Kidney (tissue), 13 donors: ENCODE measurements at regions not wholly inside any gene's neighbourhood (a gene's known extent, or its start where the extent isn't known, plus 50 kb on each side); places are given as distances from the start of the nearest gene placed in this dataset.

Experiments used
- DNase-seq, 5 donors: peaks; one replicate each; pipeline ENCODE4 v3.0.0-alpha.2; 2013 to 2020
- FAIRE-seq: peaks from 2 replicates; lab custom pipeline; 2012; peaks lifted over from hg19 to GRCh38; lab: Jason Lieb, UNC
- H3K27ac ChIP-seq, 2 donors: one replicate each; pipeline ENCODE4 v1.7.0; 2013; ENCODE audit warnings: low read depth in 2 of 2, low read length in 2 of 2, inconsistent platforms in 1 of 2
- H3K27me3 ChIP-seq: one replicate; pipeline ENCODE4 v1.7.1; 2013; ENCODE audit warnings: low read length, inconsistent platforms; ENCODE audit not compliant: control insufficient read depth, insufficient read depth
- H3K36me3 ChIP-seq, 3 donors: one replicate each; pipeline versions ENCODE4 v1.7.0 to v1.7.1; 2013; ENCODE audit warnings: low read length in 3 of 3, control low read depth in 1 of 3, inconsistent platforms in 1 of 3; ENCODE audit not compliant: insufficient read depth in 3 of 3, control insufficient read depth in 2 of 3
- H3K4me1 ChIP-seq, 3 donors: one replicate each; pipeline versions ENCODE4 v1.7.0 to v1.7.1; 2013; ENCODE audit warnings: low read length in 3 of 3, inconsistent platforms in 1 of 3, low read depth in 1 of 3; ENCODE audit not compliant: control insufficient read depth in 2 of 3, insufficient read depth in 2 of 3
- H3K4me3 ChIP-seq, 3 donors: one replicate each; pipeline versions ENCODE4 v1.7.0 to v1.8.1; 2013; ENCODE audit warnings: low read length in 3 of 3, control low read depth in 1 of 3, inconsistent platforms in 1 of 3
- H3K9ac ChIP-seq, 3 donors: one replicate each; pipeline versions ENCODE4 v1.7.0 to v1.7.1; 2013; ENCODE audit warnings: low read length in 3 of 3, control low read depth in 1 of 3, inconsistent platforms in 1 of 3
- H3K9me3 ChIP-seq, 3 donors: one replicate each; pipeline versions ENCODE4 v1.7.0 to v1.7.1; 2013; ENCODE audit warnings: low read length in 3 of 3, control low read depth in 1 of 3, inconsistent platforms in 1 of 3; ENCODE audit not compliant: control insufficient read depth in 2 of 3, insufficient read depth in 1 of 3
- CTCF ChIP-seq: IDR thresholded peaks from 3 replicates; pipeline ENCODE4 v1.5.1; 2012; ENCODE audit warnings: mild to moderate bottlenecking, moderate library complexity, borderline replicate concordance; ENCODE audit not compliant: insufficient read depth; ENCODE audit errors: extremely low read depth
- intact Hi-C: fragments of 100-400 bp; cut with DNase I; formaldehyde crosslinking; loops from one replicate; pipeline ENCODE4 v1.11.1; 2022
- donor health status: control.
- donor health status: control.
- donor health status: control.
- donor health status: control.
- donor health status: control.
- donor health status: DM: yes; HTN: yes; CAD: no.
- donor health status: Normal renal cell carcinoma (clear cell type).

- FAIRE-seq, result no peak
- Histone ChIP-seq H3K27ac (no peak overlapping the region), H3K36me3 (no peaks in the 10 kb centered on the region), H3K9ac (no peak overlapping the region), H3K27me3 (no peaks in the 10 kb centered on the region), H3K4me3 (no peak overlapping the region), H3K9me3 (no peaks in the 10 kb centered on the region), H3K4me1 (peaks cover 0 to 4% (median 0%) of the 10 kb centered on the region in 3 donors)
- no peak for DNase-seq
- no peak for TF ChIP-seq CTCF
- intact Hi-C loops, result no loop called here
Measured at GRCh38 chr3:72233571-72233970, 448.6 kb upstream of the PROK2 start.

GRCh38 chr3:72232777-72233176 lies 447.8 kb upstream of the PROK2 start:
- FAIRE-seq (no peak), DNase-seq (no peak)
- Histone ChIP-seq H3K27ac (no peak overlapping the region), H3K4me3 (no peak overlapping the region), H3K36me3 (no peaks in the 10 kb centered on the region), H3K4me1 (peaks cover 0 to 4% (median 0%) of the 10 kb centered on the region in 3 donors), H3K27me3 (no peaks in the 10 kb centered on the region), H3K9me3 (no peaks in the 10 kb centered on the region), H3K9ac (no peak overlapping the region)
- no peak for TF ChIP-seq CTCF
- intact Hi-C loops, result no loop called here

- no peak overlapping the region for H3K9ac ChIP-seq
- H3K4me1 ChIP-seq, result peaks cover 0 to 4% (median 0%) of the 10 kb centered on the region in 3 donors
- FAIRE-seq, result no peak
- no peaks in the 10 kb centered on the region for H3K9me3 ChIP-seq
- no peak for DNase-seq
- H3K27ac ChIP-seq, result no peak overlapping the region
- no peak overlapping the region for H3K4me3 ChIP-seq
- no peaks in the 10 kb centered on the region for H3K36me3 ChIP-seq
- intact Hi-C loops, result no loop called here
- no peaks in the 10 kb centered on the region for H3K27me3 ChIP-seq
- no peak for TF ChIP-seq CTCF
Measured at GRCh38 chr3:72232331-72232730, 447.4 kb upstream of the PROK2 start.
